ENCODE measurements at regions not wholly inside any gene's neighbourhood (a gene's known extent, or its start where the extent isn't known, plus 50 kb on each side); places are given as distances from the start of the nearest gene placed in this dataset.

- DNase-seq (ENCODE audit: low spot score in 2 of 2), result no peak
- no peak overlapping the region for H3K27ac ChIP-seq
- H3K27me3 ChIP-seq, result no peaks in the 10 kb centered on the region
- no peaks in the 10 kb centered on the region for H3K9me3 ChIP-seq
- H3K4me3 ChIP-seq, result no peak overlapping the region
- no peak for TF ChIP-seq POLR2AphosphoS5 (IDR thresholded peaks at IDR 0.05)
- no peak for TF ChIP-seq POLR2A (IDR thresholded peaks at IDR 0.05)
- no peak for TF ChIP-seq CTCF (IDR thresholded peaks at IDR 0.05)
- no peak for TF ChIP-seq EP300 (IDR thresholded peaks at IDR 0.05)
- WGBS, result 52% methylated on average over 3 of the region's 3 CpGs
- peaks cover 6% of the 10 kb centered on the region for H3K4me1 ChIP-seq
- no peaks in the 10 kb centered on the region for H3K36me3 ChIP-seq
These were observed 122.6 kb upstream of the PIEZO2 start for GRCh38 chr18:11271954-11272353.

GRCh38 chr18:11269257-11269656, 119.9 kb upstream of the PIEZO2 start:
- no peak overlapping the region for H3K4me3 ChIP-seq
- DNase-seq (ENCODE audit: low spot score in 2 of 2), result no peak
- H3K27me3 ChIP-seq, result no peaks in the 10 kb centered on the region
- no peak overlapping the region for H3K27ac ChIP-seq
- no peaks in the 10 kb centered on the region for H3K9me3 ChIP-seq
- no peak for TF ChIP-seq CTCF (IDR thresholded peaks at IDR 0.05)
- H3K4me1 ChIP-seq, result peaks cover 6% of the 10 kb centered on the region
- no peaks in the 10 kb centered on the region for H3K36me3 ChIP-seq
- WGBS, result 52% methylated on average over 8 of the region's 8 CpGs

- WGBS, result 31% methylated on average over 9 of the region's 9 CpGs
- TF ChIP-seq POLR2A (IDR thresholded peaks at IDR 0.05), result no peak
- no peak for TF ChIP-seq POLR2AphosphoS5 (IDR thresholded peaks at IDR 0.05)
- no peak for TF ChIP-seq EP300 (IDR thresholded peaks at IDR 0.05)
- TF ChIP-seq CTCF (IDR thresholded peaks at IDR 0.05), result no peak
- no peak for DNase-seq (ENCODE audit: low spot score in 2 of 2)
- Histone ChIP-seq H3K4me1 (peaks cover 6% of the 10 kb centered on the region), H3K4me3 (no peak overlapping the region), H3K36me3 (no peaks in the 10 kb centered on the region), H3K9me3 (no peaks in the 10 kb centered on the region), H3K27ac (no peak overlapping the region), H3K27me3 (no peaks in the 10 kb centered on the region)
These were observed 119.4 kb upstream of the PIEZO2 start for GRCh38 chr18:11268741-11269233.

- no peaks in the 10 kb centered on the region for H3K27me3 ChIP-seq
- no peak for TF ChIP-seq POLR2AphosphoS5 (IDR thresholded peaks at IDR 0.05)
- TF ChIP-seq EP300 (IDR thresholded peaks at IDR 0.05), result no peak
- whole genome bisulfite sequencing, result 28% methylated on average over 2 of the region's 2 CpGs
- no peaks in the 10 kb centered on the region for H3K9me3 ChIP-seq
- peaks cover 6% of the 10 kb centered on the region for H3K4me1 ChIP-seq
- H3K4me3 ChIP-seq, result no peak overlapping the region
- no peaks in the 10 kb centered on the region for H3K36me3 ChIP-seq
- no peak overlapping the region for H3K27ac ChIP-seq
- no peak for DNase-seq (ENCODE audit: low spot score in 2 of 2)
These were observed 118.8 kb upstream of the PIEZO2 start for GRCh38 chr18:11268153-11268552.

GRCh38 chr18:11266781-11267480, 117.6 kb upstream of the PIEZO2 start:
- no peak for DNase-seq (ENCODE audit: low spot score in 2 of 2)
- TF ChIP-seq POLR2AphosphoS5 (IDR thresholded peaks at IDR 0.05) (no peak), POLR2A (IDR thresholded peaks at IDR 0.05) (no peak), CTCF (IDR thresholded peaks at IDR 0.05) (no peak), EP300 (IDR thresholded peaks at IDR 0.05) (no peak)
- Histone ChIP-seq H3K4me3 (no peak overlapping the region), H3K27me3 (no peaks in the 10 kb centered on the region), H3K4me1 (peaks cover 6% of the 10 kb centered on the region), H3K9me3 (no peaks in the 10 kb centered on the region), H3K36me3 (no peaks in the 10 kb centered on the region), H3K27ac (no peak overlapping the region)
- 58% methylated on average over 10 of the region's 10 CpGs for WGBS

- TF ChIP-seq POLR2A (IDR thresholded peaks at IDR 0.05) (no peak), EP300 (IDR thresholded peaks at IDR 0.05) (no peak), POLR2AphosphoS5 (IDR thresholded peaks at IDR 0.05) (no peak), CTCF (IDR thresholded peaks at IDR 0.05) (no peak)
- no peak overlapping the region for H3K27ac ChIP-seq
- no peaks in the 10 kb centered on the region for H3K9me3 ChIP-seq
- H3K27me3 ChIP-seq, result no peaks in the 10 kb centered on the region
- peaks cover 14% of the 10 kb centered on the region for H3K4me1 ChIP-seq
- no peak overlapping the region for H3K4me3 ChIP-seq
- 68% methylated on average over 2 of the region's 2 CpGs for WGBS
- H3K36me3 ChIP-seq, result no peaks in the 10 kb centered on the region
- no peak for DNase-seq (ENCODE audit: low spot score in 2 of 2)
These were observed 112.1 kb upstream of the PIEZO2 start for GRCh38 chr18:11261486-11261885.
